ENCODE measurements at regions not wholly inside any gene's neighbourhood (a gene's known extent, or its start where the extent isn't known, plus 50 kb on each side); places are given as distances from the start of the nearest gene placed in this dataset.

DNA sequence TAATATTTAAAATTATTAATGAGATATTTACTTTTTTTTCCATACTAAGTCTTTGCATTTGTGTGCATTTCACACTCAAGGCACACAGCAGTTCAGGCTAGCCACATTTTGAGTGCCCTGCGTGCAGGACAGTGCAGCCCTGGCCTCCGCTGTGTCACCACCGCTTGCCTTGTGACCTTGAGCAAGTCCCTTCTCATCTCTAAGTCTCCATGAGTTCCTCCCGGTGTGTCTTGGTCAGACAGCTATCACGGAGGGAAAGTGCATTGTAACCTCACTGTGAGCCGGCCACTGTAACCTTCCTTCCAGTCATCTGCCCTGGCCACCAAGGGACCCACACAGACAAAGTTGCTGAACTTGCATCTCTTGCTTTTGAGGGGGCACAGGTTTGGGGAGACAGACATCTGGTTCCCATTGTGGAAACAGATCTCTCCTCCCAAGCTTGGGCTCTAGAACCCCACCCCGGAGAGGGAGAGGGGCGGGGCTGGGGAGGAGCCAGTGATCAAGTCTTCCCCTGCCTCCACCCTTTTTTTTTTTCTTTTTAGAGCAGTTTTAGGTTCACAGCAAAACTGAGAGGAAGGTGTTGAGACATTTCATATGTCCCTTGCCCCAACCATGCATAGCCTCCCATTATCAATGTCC is 96.8 kb downstream of the C9orf50 start:
- DNase-seq (ENCODE audit: low read depth): no peak
- H3K4me3 ChIP-seq (ENCODE audit: low read length): no peak overlapping the region
- no peak for TF ChIP-seq CTCF (conservative IDR thresholded peaks at IDR 0.05; ENCODE audit: low read length)

- H3K4me3 ChIP-seq (ENCODE audit: low read length): no peak overlapping the region
- TF ChIP-seq CTCF (conservative IDR thresholded peaks at IDR 0.05; ENCODE audit: low read length): no peak
- no peak for DNase-seq (ENCODE audit: low read depth)
Observed at GRCh38 chr9:129522351-129522750, 98.5 kb downstream of the C9orf50 start.

DNA sequence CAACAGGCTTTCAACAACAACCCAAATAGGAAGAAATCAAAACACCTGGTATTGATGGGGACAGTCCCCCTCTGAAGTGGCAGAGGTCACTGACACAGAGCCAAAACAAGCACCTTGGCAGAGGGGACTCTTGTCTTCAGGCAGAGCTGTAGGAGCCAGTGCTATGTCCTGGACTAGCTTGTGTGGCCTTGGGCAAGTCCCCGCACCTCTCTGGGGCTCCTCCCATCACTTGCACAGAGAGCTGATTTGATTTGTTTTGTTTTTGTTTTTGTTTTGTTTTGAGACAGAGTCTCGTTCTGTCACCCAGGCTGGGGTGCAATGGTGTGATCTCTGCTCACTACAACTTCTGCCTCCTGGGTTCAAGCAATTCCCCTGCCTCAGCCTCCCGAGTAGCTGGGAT is 100.8 kb downstream of the C9orf50 start:
- DNase-seq (ENCODE audit: low read depth): no peak
- no peak for TF ChIP-seq CTCF (conservative IDR thresholded peaks at IDR 0.05; ENCODE audit: low read length)
- no peak overlapping the region for H3K4me3 ChIP-seq (ENCODE audit: low read length)

DNA sequence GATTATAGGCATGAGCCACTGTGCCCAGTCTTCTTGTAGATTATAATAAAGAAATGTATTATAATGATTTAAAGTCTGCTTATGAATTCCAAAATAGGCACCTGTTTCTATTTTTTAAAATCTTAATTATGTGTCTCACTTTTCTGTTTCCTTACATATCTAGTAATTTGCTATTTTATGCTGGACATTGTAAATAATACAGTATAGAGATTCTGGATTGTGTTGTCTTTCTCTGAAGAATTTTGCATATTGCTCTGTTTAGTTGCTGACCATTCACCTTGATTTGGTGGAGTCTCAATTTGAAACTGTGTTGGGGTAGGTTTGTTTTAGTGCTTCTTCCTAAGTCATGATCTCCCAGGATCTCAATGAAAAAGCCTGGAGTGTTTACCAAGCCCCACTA is 102.8 kb downstream of the C9orf50 start:
- H3K4me3 ChIP-seq (ENCODE audit: low read length): no peak overlapping the region
- no peak for DNase-seq (ENCODE audit: low read depth)
- no peak for TF ChIP-seq CTCF (conservative IDR thresholded peaks at IDR 0.05; ENCODE audit: low read length)

DNA sequence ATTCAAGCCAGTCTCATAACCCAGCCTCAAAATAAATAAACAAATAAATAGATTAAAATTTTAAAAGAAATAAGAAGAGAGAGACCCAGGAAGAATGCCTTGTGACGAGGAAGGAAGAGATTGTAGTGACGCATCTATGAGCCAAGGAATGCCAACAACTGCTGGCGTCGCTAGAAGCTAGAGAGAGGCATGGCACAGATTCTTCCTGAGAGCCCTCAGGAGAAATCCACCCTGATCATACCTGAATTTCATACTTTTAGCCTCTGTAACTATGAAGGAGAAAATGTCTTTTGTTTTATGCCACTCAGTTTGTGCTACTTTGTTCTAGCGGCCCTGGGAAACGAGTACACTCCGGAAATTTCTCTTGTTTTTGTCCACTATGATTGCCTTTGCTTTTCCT is 103.9 kb downstream of the C9orf50 start:
- H3K4me3 ChIP-seq (ENCODE audit: low read length): no peak overlapping the region
- DNase-seq (ENCODE audit: low read depth): no peak
- TF ChIP-seq CTCF (conservative IDR thresholded peaks at IDR 0.05; ENCODE audit: low read length): no peak

DNA sequence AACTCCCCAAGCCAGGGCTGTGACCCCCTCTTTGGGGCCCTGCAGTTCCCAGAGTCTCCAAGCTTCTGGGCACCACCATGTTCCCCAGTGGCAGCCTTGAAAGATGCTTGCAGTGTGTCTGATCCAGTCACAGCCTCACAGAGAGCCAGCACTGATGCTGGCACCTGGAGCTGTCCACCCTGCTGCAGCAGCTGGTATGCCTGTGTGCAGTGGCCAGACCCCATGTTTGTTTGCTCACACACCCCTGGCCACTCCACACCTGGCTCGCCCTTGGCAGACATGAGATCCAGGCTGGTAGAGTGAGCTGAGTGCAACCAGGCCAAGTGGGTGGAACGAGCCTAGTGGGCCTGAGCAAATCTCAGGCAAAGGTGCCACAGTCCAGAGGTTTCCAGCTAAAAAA is 106.0 kb downstream of the C9orf50 start:
- TF ChIP-seq CTCF (conservative IDR thresholded peaks at IDR 0.05; ENCODE audit: low read length): no peak
- DNase-seq (ENCODE audit: low read depth): no peak
- no peak overlapping the region for H3K4me3 ChIP-seq (ENCODE audit: low read length)

DNA sequence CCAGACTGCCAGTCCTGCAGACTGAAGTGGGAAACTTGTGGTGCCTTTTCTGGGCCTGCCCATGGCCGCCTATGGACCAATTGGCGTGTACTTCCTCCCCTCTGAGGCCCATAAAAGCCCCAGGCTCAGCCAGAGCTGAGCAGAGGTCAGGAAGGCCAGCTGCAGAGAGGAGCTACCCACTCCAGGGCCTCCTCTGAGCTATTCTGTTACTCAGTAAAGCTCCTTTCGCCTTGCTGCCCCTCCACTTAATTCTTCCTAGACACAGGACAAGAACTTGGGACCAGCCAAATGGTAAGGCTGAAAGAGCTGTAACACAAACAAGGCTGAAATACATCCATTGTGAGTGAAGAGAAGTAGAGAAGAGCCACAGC is 106.4 kb downstream of the C9orf50 start:
- H3K4me3 ChIP-seq (ENCODE audit: low read length): no peak overlapping the region
- no peak for DNase-seq (ENCODE audit: low read depth)
- TF ChIP-seq CTCF (conservative IDR thresholded peaks at IDR 0.05; ENCODE audit: low read length): no peak
